ENCODE measurements at regions not wholly inside any gene's neighbourhood (a gene's known extent, or its start where the extent isn't known, plus 50 kb on each side); places are given as distances from the start of the nearest gene placed in this dataset.

GRCh38 chr5:34447424-34447823 is 208.7 kb upstream of the RAI14 start:
- peaks cover 5% of the 10 kb centered on the region for H3K9me3 Mint-ChIP-seq
- H3K27me3 Mint-ChIP-seq (ENCODE audit: low read depth): no peaks in the 10 kb centered on the region
- no peak for TF ChIP-seq CTCF (conservative IDR thresholded peaks at IDR 0.05)
- no peak for DNase-seq (ENCODE audit: low read depth, low spot score)
- no peaks in the 10 kb centered on the region for H3K36me3 Mint-ChIP-seq (ENCODE audit: low read depth)
- H3K4me1 Mint-ChIP-seq: no peaks in the 10 kb centered on the region
- no peak overlapping the region for H3K4me3 Mint-ChIP-seq
- H3K27ac Mint-ChIP-seq (ENCODE audit: unreplicated experiment): no peak overlapping the region

GRCh38 chr5:34449639-34450038 is 206.5 kb upstream of the RAI14 start:
- H3K36me3 Mint-ChIP-seq (ENCODE audit: low read depth): no peaks in the 10 kb centered on the region
- no peaks in the 10 kb centered on the region for H3K4me1 Mint-ChIP-seq
- H3K27ac Mint-ChIP-seq (ENCODE audit: unreplicated experiment): no peak overlapping the region
- H3K4me3 Mint-ChIP-seq: no peak overlapping the region
- no peak for DNase-seq (ENCODE audit: low read depth, low spot score)
- no peak for TF ChIP-seq CTCF (conservative IDR thresholded peaks at IDR 0.05)
- H3K9me3 Mint-ChIP-seq: no peaks in the 10 kb centered on the region
- no peaks in the 10 kb centered on the region for H3K27me3 Mint-ChIP-seq (ENCODE audit: low read depth)

- H3K27me3 Mint-ChIP-seq (ENCODE audit: low read depth): no peaks in the 10 kb centered on the region
- no peak for TF ChIP-seq CTCF (conservative IDR thresholded peaks at IDR 0.05)
Measured at GRCh38 chr5:34450338-34450737, 205.8 kb upstream of the RAI14 start.

GRCh38 chr5:34452170-34452828 is 203.8 kb upstream of the RAI14 start:
- no peaks in the 10 kb centered on the region for H3K4me1 Mint-ChIP-seq
- no peak overlapping the region for H3K4me3 Mint-ChIP-seq
- H3K36me3 Mint-ChIP-seq (ENCODE audit: low read depth): peaks cover 2% of the 10 kb centered on the region
- DNase-seq (ENCODE audit: low read depth, low spot score): no peak
- H3K27me3 Mint-ChIP-seq (ENCODE audit: low read depth): no peaks in the 10 kb centered on the region
- no peaks in the 10 kb centered on the region for H3K9me3 Mint-ChIP-seq
- peak; percentile 67 for TF ChIP-seq CTCF (conservative IDR thresholded peaks at IDR 0.05)
- H3K27ac Mint-ChIP-seq (ENCODE audit: unreplicated experiment): peak overlapping the region; percentile 58

More at GRCh38 chr5:34450338-34450737, 205.8 kb upstream of the RAI14 start:
- H3K4me1 Mint-ChIP-seq: no peaks in the 10 kb centered on the region
- no peaks in the 10 kb centered on the region for H3K9me3 Mint-ChIP-seq
- no peak overlapping the region for H3K4me3 Mint-ChIP-seq
- H3K27ac Mint-ChIP-seq (ENCODE audit: unreplicated experiment): no peak overlapping the region
- H3K36me3 Mint-ChIP-seq (ENCODE audit: low read depth): no peaks in the 10 kb centered on the region
- no peak for DNase-seq (ENCODE audit: low read depth, low spot score)

- Mint-ChIP-seq H3K4me1 (no peaks in the 10 kb centered on the region), H3K27ac (ENCODE audit: unreplicated experiment) (no peak overlapping the region), H3K9me3 (no peaks in the 10 kb centered on the region), H3K4me3 (no peak overlapping the region), H3K36me3 (ENCODE audit: low read depth) (peaks cover 2% of the 10 kb centered on the region), H3K27me3 (ENCODE audit: low read depth) (no peaks in the 10 kb centered on the region)
- no peak for TF ChIP-seq CTCF (conservative IDR thresholded peaks at IDR 0.05)
- no peak for DNase-seq (ENCODE audit: low read depth, low spot score)
Measured at GRCh38 chr5:34455098-34455497, 201.0 kb upstream of the RAI14 start.

All from neural crest cell (in vitro differentiated cells).